Progenitor cell of endocrine pancreas (in vitro differentiated cells): ENCODE measurements at regions not wholly inside any gene's neighbourhood (a gene's known extent, or its start where the extent isn't known, plus 50 kb on each side); places are given as distances from the start of the nearest gene placed in this dataset.

Experiments
- DNase-seq: peaks from one replicate; pipeline ENCODE4 v3.0.0; 2021; ENCODE audit warnings: low spot score; ENCODE audit not compliant: unreplicated experiment
- H3K27ac Mint-ChIP-seq: 2 replicates; pipeline ENCODE4 v1.8.0; 2021; ENCODE audit warnings: mild to moderate bottlenecking, moderate library complexity, mixed read lengths
- H3K27me3 Mint-ChIP-seq: 2 replicates; pipeline ENCODE4 v1.8.0; 2021; ENCODE audit warnings: mixed read lengths
- H3K36me3 Mint-ChIP-seq: 2 replicates; pipeline ENCODE4 v1.8.0; 2022; ENCODE audit warnings: mixed read lengths; ENCODE audit not compliant: insufficient read depth
- H3K4me1 Mint-ChIP-seq: 2 replicates; pipeline ENCODE4 v1.8.0; 2021; ENCODE audit warnings: low read depth, mixed read lengths
- H3K4me3 Mint-ChIP-seq: 2 replicates; pipeline ENCODE4 v1.8.0; 2021; ENCODE audit warnings: low read depth, mild to moderate bottlenecking, moderate library complexity, mixed read lengths
- H3K9me3 Mint-ChIP-seq: 2 replicates; pipeline ENCODE4 v1.8.0; 2021; ENCODE audit warnings: low read depth, mixed read lengths
- TF ChIP-seq, protein P1 (sequence below): fragments of 200-600 bp; sonication (generic); IDR thresholded peaks from one replicate; pipeline ENCODE4 v1.5.0; 2021; ENCODE audit warnings: antibody characterized with exemption, mild to moderate bottlenecking; ENCODE audit not compliant: unreplicated experiment

DNA sequence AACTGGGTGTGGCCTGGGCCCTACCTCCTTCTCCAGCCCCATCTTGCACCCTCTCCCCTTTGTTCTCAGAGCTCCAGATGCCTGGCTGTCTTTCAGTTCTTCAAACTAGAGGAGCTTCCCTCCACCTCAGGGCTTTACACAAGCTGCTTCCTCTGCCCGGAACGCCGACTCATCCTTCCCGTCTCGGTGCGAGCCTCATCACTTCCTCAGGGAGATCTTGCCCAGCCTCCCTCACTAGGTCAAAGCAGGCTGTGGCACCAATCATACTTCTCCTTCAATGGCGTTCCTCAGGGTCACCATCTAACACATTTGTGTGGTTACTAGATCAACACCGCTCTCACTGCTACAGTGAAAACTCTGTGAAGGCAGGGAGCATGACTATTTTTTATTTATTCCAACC, 56.2 kb upstream of the ZSWIM6 start:
- Mint-ChIP-seq H3K36me3 (no peaks in the 10 kb centered on the region), H3K4me3 (no peak overlapping the region), H3K27me3 (no peaks in the 10 kb centered on the region), H3K4me1 (peaks cover 7% of the 10 kb centered on the region), H3K9me3 (no peaks in the 10 kb centered on the region), H3K27ac (no peak overlapping the region)
- TF ChIP-seq, protein P1, sequence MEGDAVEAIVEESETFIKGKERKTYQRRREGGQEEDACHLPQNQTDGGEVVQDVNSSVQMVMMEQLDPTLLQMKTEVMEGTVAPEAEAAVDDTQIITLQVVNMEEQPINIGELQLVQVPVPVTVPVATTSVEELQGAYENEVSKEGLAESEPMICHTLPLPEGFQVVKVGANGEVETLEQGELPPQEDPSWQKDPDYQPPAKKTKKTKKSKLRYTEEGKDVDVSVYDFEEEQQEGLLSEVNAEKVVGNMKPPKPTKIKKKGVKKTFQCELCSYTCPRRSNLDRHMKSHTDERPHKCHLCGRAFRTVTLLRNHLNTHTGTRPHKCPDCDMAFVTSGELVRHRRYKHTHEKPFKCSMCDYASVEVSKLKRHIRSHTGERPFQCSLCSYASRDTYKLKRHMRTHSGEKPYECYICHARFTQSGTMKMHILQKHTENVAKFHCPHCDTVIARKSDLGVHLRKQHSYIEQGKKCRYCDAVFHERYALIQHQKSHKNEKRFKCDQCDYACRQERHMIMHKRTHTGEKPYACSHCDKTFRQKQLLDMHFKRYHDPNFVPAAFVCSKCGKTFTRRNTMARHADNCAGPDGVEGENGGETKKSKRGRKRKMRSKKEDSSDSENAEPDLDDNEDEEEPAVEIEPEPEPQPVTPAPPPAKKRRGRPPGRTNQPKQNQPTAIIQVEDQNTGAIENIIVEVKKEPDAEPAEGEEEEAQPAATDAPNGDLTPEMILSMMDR, result no peak
- no peak for DNase-seq

DNA sequence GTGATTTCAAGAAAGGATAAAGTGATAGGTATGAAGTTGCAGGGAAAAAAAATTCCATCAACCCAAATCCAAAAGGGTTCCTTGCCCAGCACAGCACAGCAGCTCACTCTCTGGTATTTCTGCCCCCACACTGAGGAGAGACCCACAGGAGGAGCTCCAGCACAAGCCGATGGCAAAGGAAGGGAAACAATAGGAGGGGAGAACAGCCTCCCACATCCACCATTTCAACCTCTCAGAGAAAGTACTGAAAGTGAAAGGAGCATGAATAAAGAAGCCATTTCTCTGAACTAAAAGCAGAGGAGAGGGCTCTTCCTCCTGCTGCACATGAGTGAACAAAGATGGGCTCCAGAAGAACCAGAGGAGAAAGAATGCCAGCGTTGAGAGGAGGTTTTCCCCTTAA, 54.9 kb upstream of the ZSWIM6 start:
- no peak overlapping the region for H3K27ac Mint-ChIP-seq
- no peak for DNase-seq
- TF ChIP-seq, protein P1, result no peak
- H3K27me3 Mint-ChIP-seq, result no peaks in the 10 kb centered on the region
- no peaks in the 10 kb centered on the region for H3K36me3 Mint-ChIP-seq
- no peak overlapping the region for H3K4me3 Mint-ChIP-seq
- no peaks in the 10 kb centered on the region for H3K9me3 Mint-ChIP-seq
- peaks cover 7% of the 10 kb centered on the region for H3K4me1 Mint-ChIP-seq

DNA sequence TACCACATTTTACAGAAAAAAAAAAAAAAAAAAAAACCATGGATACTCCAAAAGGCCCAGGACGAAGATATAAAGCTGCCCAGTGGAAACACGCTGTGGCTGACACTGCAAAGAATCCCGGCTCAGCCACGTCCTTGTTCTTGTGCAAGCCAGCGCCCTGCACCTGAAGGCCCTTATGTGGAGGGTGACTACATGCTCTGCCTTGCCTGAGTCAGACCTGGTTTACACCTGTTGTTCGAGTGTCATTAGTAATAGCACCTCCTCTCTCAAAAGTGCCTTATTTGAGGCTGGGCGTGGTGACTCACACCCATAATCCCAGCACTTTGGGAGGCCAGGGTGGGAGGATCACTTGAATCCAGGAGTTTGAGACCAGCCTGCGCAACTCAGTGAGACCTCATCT, 54.3 kb upstream of the ZSWIM6 start:
- Mint-ChIP-seq H3K4me1 (peaks cover 7% of the 10 kb centered on the region), H3K36me3 (no peaks in the 10 kb centered on the region), H3K9me3 (no peaks in the 10 kb centered on the region), H3K4me3 (no peak overlapping the region), H3K27ac (no peak overlapping the region), H3K27me3 (no peaks in the 10 kb centered on the region)
- DNase-seq, result no peak
- TF ChIP-seq, protein P1, result no peak

DNA sequence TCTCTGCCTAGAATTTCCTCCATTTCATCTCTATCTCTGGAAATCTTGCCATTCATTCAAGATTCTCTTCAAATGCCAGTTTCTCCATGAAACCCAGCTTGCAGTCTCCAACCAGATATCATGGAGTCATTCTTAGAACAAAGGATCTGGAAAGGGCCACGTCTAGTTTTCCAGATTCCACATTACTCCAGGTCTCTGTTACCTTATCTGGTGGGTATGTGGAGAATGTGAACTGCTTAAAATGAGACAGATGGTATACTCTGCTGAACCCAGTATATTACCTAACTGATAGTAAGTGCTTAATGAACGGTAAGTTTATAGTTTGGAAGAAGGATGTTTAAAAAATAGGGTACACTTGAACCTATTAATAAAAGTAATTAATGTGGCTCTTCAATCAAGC, 52.3 kb upstream of the ZSWIM6 start:
- peaks cover 7% of the 10 kb centered on the region for H3K4me1 Mint-ChIP-seq

DNA sequence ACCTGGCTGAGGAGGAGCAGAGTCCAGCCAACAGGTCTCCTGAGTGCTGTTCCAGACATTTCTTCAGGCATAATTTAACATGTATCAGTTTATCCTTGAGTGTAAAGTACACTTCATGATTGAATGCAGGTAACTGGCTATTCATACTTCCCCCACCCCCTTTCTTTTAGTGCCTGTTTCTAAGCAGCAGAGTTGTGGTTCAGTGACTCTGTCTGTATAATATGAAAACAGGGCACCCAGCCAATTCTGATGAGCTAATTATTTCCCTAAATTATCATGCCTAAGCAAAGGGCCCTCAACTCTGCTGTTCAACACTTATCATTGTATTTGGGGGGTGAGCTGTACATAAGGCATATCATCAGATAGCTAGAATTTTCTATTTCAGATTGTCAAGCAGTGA, 51.9 kb upstream of the ZSWIM6 start:
- Mint-ChIP-seq H3K36me3 (no peaks in the 10 kb centered on the region), H3K4me3 (no peak overlapping the region), H3K9me3 (no peaks in the 10 kb centered on the region), H3K4me1 (peaks cover 7% of the 10 kb centered on the region), H3K27ac (no peak overlapping the region), H3K27me3 (peaks cover 3% of the 10 kb centered on the region)
- no peak for DNase-seq
- TF ChIP-seq, protein P1, result no peak

More for the DNA sequence above, 52.3 kb upstream of the ZSWIM6 start:
- Mint-ChIP-seq H3K36me3 (no peaks in the 10 kb centered on the region), H3K27me3 (peaks cover 3% of the 10 kb centered on the region), H3K9me3 (no peaks in the 10 kb centered on the region), H3K27ac (no peak overlapping the region), H3K4me3 (no peak overlapping the region)
- TF ChIP-seq, protein P1, result no peak
- no peak for DNase-seq
